Lung (tissue), 11 donors: ENCODE measurements at regions not wholly inside any gene's neighbourhood (a gene's known extent, or its start where the extent isn't known, plus 50 kb on each side); places are given as distances from the start of the nearest gene placed in this dataset.

Experiments
- ATAC-seq: fragments of 200-7000 bp; cut with Tn5 transposase; one replicate; pipeline ENCODE4 v1.9.1; 2020; ENCODE audit warnings: moderate number of reproducible peaks; ENCODE audit not compliant: insufficient read depth, low FRiP score
- DNase-seq, 3 donors: peaks; one replicate each; pipeline ENCODE4 v3.0.0-alpha.2; 2013 to 2017
- H3K27ac ChIP-seq, 2 donors: one replicate each; pipeline ENCODE4 v1.5.1; 2013; ENCODE audit warnings: mild to moderate bottlenecking in 2 of 2, moderate library complexity in 2 of 2, control low read depth in 1 of 2, inconsistent platforms in 1 of 2, low read depth in 1 of 2, low read length in 1 of 2
- H3K27me3 ChIP-seq, 3 donors: one replicate each; pipeline ENCODE4 v1.5.1; 2013; ENCODE audit warnings: low read length in 2 of 3; ENCODE audit not compliant: control insufficient read depth in 3 of 3, insufficient read depth in 3 of 3
- H3K36me3 ChIP-seq, 4 donors: one replicate each; pipeline ENCODE4 v1.5.1; 2013; ENCODE audit warnings: low read length in 4 of 4, mild to moderate bottlenecking in 1 of 4, moderate library complexity in 1 of 4; ENCODE audit not compliant: control insufficient read depth in 4 of 4, insufficient read depth in 4 of 4
- H3K4me1 ChIP-seq, 5 donors: one replicate each; pipeline ENCODE4 v1.5.1; 2013; ENCODE audit warnings: low read length in 5 of 5, mild to moderate bottlenecking in 2 of 5, moderate library complexity in 1 of 5; ENCODE audit not compliant: control insufficient read depth in 5 of 5, insufficient read depth in 5 of 5
- H3K4me3 ChIP-seq: one replicate; pipeline ENCODE4 v1.5.1; 2013; ENCODE audit warnings: mild to moderate bottlenecking, control low read depth, moderate library complexity
- H3K9ac ChIP-seq, 2 donors: one replicate each; pipeline ENCODE4 v1.5.1; 2013; ENCODE audit warnings: low read length in 2 of 2, control low read depth in 1 of 2; ENCODE audit not compliant: insufficient read depth in 1 of 2
- H3K9me3 ChIP-seq, 4 donors: one replicate each; pipeline ENCODE4 v1.5.1; 2013; ENCODE audit warnings: low read length in 3 of 4, mild to moderate bottlenecking in 1 of 4, moderate library complexity in 1 of 4; ENCODE audit not compliant: control insufficient read depth in 4 of 4, insufficient read depth in 3 of 4
- CTCF ChIP-seq: IDR thresholded peaks from 2 replicates; pipeline ENCODE4 v1.5.1; 2012; ENCODE audit warnings: mild to moderate bottlenecking; ENCODE audit errors: control extremely low read depth, extremely low read depth
- WGBS, 2 donors: extraction: QIAGEN DNeasy Blood & Tissue Kit; methylation state at CpG; one replicate each; pipeline ENCODE4 v1.1.7; 2013; 5-methylcytosine and 5-hydroxymethylcytosine counted together
- donor health status: control.
- donor health status: control.
- donor health status: Bipolar disorder and iron deficiency.
- donor health status: healthy.
- donor health status: DM: yes; HTN: yes; CAD: no.

DNA sequence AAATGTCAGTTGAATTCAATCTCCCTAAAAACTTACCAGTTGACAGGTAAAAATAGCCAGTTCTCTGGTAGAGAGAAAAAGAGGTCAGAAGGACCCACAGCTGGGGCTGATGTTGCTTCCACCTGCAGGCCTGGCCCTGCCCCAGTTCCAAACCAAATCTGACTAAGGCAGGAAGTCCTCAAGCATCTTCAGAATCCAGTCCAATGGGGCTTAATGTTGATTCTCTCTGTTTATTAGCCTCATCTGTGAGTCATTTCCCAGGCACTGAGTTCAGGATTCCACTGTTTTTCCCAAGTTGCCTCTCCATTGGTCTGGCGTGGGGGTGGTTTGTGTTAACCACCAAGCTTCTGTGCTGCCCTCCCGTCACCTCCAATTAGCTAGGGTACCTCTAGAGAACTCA lies 601.8 kb downstream of the INSC start:
- TF ChIP-seq CTCF, result no peak
- Histone ChIP-seq H3K27ac (no peak overlapping the region), H3K9ac (no peak overlapping the region), H3K9me3 (no peaks in the 10 kb centered on the region), H3K27me3 (no peaks in the 10 kb centered on the region), H3K4me1 (peaks cover 0 to 3% (median 0%) of the 10 kb centered on the region in 5 donors), H3K36me3 (no peaks in the 10 kb centered on the region), H3K4me3 (no peak overlapping the region)
- ATAC-seq (no peak), DNase-seq (no peak)
- WGBS, 2 donors, result 87 to 92% methylated on average over 2 of the region's 2 CpGs

DNA sequence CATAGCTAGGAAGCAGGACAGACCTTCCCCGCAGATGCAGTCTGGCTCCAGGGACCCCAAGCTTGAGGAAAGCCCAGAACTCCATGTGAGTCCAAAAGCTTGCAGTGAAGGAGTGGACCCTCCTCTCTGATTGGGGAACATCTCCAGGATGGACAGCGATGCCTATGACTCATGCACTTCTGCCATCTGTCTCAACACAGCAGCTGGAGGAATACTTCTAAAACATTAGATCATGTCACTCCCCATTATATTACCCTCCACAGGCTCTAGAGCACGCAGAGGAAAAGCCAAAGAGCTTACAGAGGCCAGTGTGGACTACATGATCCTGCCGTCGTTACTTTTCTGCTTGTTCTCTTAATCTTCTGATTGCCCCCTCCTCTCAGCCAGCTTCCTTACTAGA lies 605.7 kb downstream of the INSC start:
- H3K4me3 ChIP-seq, result no peak overlapping the region
- no peak for TF ChIP-seq CTCF
- no peaks in the 10 kb centered on the region for H3K9me3 ChIP-seq
- ATAC-seq (no peak), DNase-seq (peak in 1 of 3 donors; percentile 42)
- no peaks in the 10 kb centered on the region for H3K27me3 ChIP-seq
- no peak overlapping the region for H3K9ac ChIP-seq
- H3K4me1 ChIP-seq, result peaks cover 0 to 10% (median 2%) of the 10 kb centered on the region in 5 donors
- H3K27ac ChIP-seq, result no peak overlapping the region
- no peaks in the 10 kb centered on the region for H3K36me3 ChIP-seq
- 76 to 91% methylated on average over 5 of the region's 5 CpGs for WGBS, 2 donors

DNA sequence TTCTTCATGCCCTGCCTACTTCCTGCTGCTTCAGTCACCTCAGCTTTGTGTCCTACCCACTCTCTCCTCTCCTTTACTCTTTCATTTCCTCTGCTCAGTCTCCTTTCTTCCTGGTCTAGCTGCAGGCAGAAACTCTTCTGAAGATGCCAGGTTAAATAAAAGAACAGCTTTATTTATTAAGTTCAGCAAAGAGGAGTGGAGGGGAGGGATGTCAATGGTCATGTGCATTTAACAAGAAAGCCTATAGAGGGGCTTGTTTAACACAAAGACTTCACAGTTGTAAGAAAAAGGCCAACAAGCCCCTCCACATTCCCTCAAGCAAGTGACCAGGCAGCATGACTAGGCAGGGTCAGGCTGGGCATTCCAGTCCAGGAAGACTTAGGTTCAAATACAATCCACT lies 609.2 kb downstream of the INSC start:
- no peak overlapping the region for H3K27ac ChIP-seq
- no peaks in the 10 kb centered on the region for H3K9me3 ChIP-seq
- ATAC-seq (no peak), DNase-seq (no peak)
- no peak overlapping the region for H3K9ac ChIP-seq
- no peak overlapping the region for H3K4me3 ChIP-seq
- no peaks in the 10 kb centered on the region for H3K27me3 ChIP-seq
- H3K36me3 ChIP-seq, result no peaks in the 10 kb centered on the region
- H3K4me1 ChIP-seq, result peaks cover 0 to 33% (median 0%) of the 10 kb centered on the region in 5 donors
- TF ChIP-seq CTCF, result no peak

- Histone ChIP-seq H3K9me3 (no peaks in the 10 kb centered on the region), H3K27me3 (no peaks in the 10 kb centered on the region), H3K36me3 (no peaks in the 10 kb centered on the region), H3K4me1 (peaks cover 0 to 33% (median 0%) of the 10 kb centered on the region in 5 donors), H3K4me3 (no peak overlapping the region), H3K27ac (no peak overlapping the region), H3K9ac (no peak overlapping the region)
- WGBS, 2 donors, result 84 to 85% methylated on average over 3 of the region's 3 CpGs
- ATAC-seq (no peak), DNase-seq (peak in 2 of 3 donors; percentile 26 to 69)
- no peak for TF ChIP-seq CTCF
These were observed 609.9 kb downstream of the INSC start for GRCh38 chr11:15724601-15725000.
